H1 (cell line): ENCODE measurements at regions not wholly inside any gene's neighbourhood (a gene's known extent, or its start where the extent isn't known, plus 50 kb on each side); places are given as distances from the start of the nearest gene placed in this dataset.
A peak's percentile ranks its signal among the peaks of the same experiment; 100 is the strongest.

Source experiments
- CTCF ChIA-PET: fragments of 300-600 bp; sonication (Branson Sonifier 250); formaldehyde crosslinking; loops from one replicate; lab custom pipeline; 2021; ENCODE audit not compliant: partially characterized antibody; lab: Charles Lee
- POLR2A ChIA-PET: fragments of 300-600 bp; sonication (Branson Sonifier 250); formaldehyde crosslinking; loops from one replicate; lab custom pipeline; 2021; ENCODE audit warnings: inconsistent platforms; ENCODE audit not compliant: partially characterized antibody; lab: Charles Lee
- DNase-seq, 2 experiments: peaks; one replicate each; pipeline versions ENCODE4 v3.0.0 to v3.0.0-alpha.2; 2010 to 2022; ENCODE audit warnings: low spot score in 2 of 2, low read depth in 1 of 2, mixed read lengths in 1 of 2
- FAIRE-seq: peaks from 2 replicates; lab custom pipeline; 2011; peaks lifted over from hg19 to GRCh38; lab: Jason Lieb, UNC
- H2AFZ ChIP-seq: 2 replicates; pipeline ENCODE4 v1.8.1; 2012; ENCODE audit warnings: low read length, inconsistent platforms
- H2AK5ac ChIP-seq: 2 replicates; pipeline ENCODE4 v1.6.1; 2013; ENCODE audit warnings: low read depth, low read length
- H2BK120ac ChIP-seq: replicated peaks from 2 replicates; pipeline ENCODE3; 2013; ENCODE audit warnings: low read depth, low read length, inconsistent platforms
- H2BK12ac ChIP-seq: 2 replicates; pipeline ENCODE4 v1.6.1; 2013; ENCODE audit warnings: low read depth, low read length
- H2BK15ac ChIP-seq: 2 replicates; pipeline ENCODE4 v1.6.1; 2013; ENCODE audit warnings: low read length
- H2BK20ac ChIP-seq: 2 replicates; pipeline ENCODE4 v1.6.1; 2013; ENCODE audit warnings: low read length
- H2BK5ac ChIP-seq: 2 replicates; pipeline ENCODE4 v1.6.1; 2013; ENCODE audit warnings: low read depth, low read length
- H3K14ac ChIP-seq: 2 replicates; pipeline ENCODE4 v1.6.1; 2013; ENCODE audit warnings: inconsistent platforms; ENCODE audit not compliant: insufficient read length
- H3K18ac ChIP-seq: 2 replicates; pipeline ENCODE4 v1.6.1; 2013; ENCODE audit warnings: low read length; ENCODE audit errors: extremely low read depth
- H3K23ac ChIP-seq: 2 replicates; pipeline ENCODE4 v1.6.1; 2013; ENCODE audit warnings: inconsistent platforms; ENCODE audit not compliant: insufficient read length
- H3K23me2 ChIP-seq: 2 replicates; pipeline ENCODE4 v1.6.1; 2013; ENCODE audit warnings: low read depth, low read length
- H3K27ac ChIP-seq: 2 replicates; pipeline ENCODE4 v1.6.1; 2011; ENCODE audit warnings: low read depth, low read length, inconsistent platforms
- H3K27me3 ChIP-seq, 4 experiments: replicated peaks in 1 of 4; 1 replicate in 1 of 4; 2 replicates in 3 of 4; pipeline versions ENCODE4 v1.6.1 to v1.8.1; 2011 to 2013; ENCODE audit warnings: low read length in 3 of 4, mild to moderate bottlenecking in 3 of 4, inconsistent platforms in 2 of 4, mixed read lengths in 2 of 4, moderate library complexity in 1 of 4; ENCODE audit not compliant: control insufficient read depth in 3 of 4, insufficient read depth in 3 of 4; ENCODE audit errors: extremely low read depth in 1 of 4
- H3K36me3 ChIP-seq, 4 experiments: 2 replicates each; pipeline versions ENCODE4 v1.6.1 to v1.8.1; 2011 to 2013; ENCODE audit warnings: mild to moderate bottlenecking in 4 of 4, low read length in 3 of 4, moderate library complexity in 2 of 4, control low read depth in 1 of 4, inconsistent platforms in 1 of 4; ENCODE audit not compliant: insufficient read depth in 4 of 4, control insufficient read depth in 2 of 4
- H3K4ac ChIP-seq: replicated peaks from 2 replicates; pipeline ENCODE3; 2013; ENCODE audit warnings: low read length, low read depth, mixed read lengths, inconsistent platforms; ENCODE audit not compliant: insufficient read length
- H3K4me1 ChIP-seq, 4 experiments: replicated peaks in 1 of 4; 1 replicate in 1 of 4; 2 replicates in 3 of 4; pipeline versions ENCODE4 v1.6.1 to v1.8.1; 2011 to 2013; ENCODE audit warnings: low read length in 3 of 4, inconsistent platforms in 2 of 4, mixed read lengths in 1 of 4; ENCODE audit not compliant: insufficient read depth in 4 of 4, control insufficient read depth in 3 of 4
- H3K4me2 ChIP-seq, 2 experiments: 2 replicates each; pipeline versions ENCODE4 v1.6.1 to v1.8.1; 2011 to 2013; ENCODE audit warnings: low read depth in 2 of 2, low read length in 2 of 2, control low read depth in 1 of 2, inconsistent platforms in 1 of 2, mild to moderate bottlenecking in 1 of 2; ENCODE audit not compliant: insufficient read depth in 1 of 2
- H3K4me3 ChIP-seq, 4 experiments: fragments of 200-600, 300-600 bp in 1 of 4; sonication (generic), shearing (Covaris generic), sonication (Bioruptor Twin) in 1 of 4; 2 replicates each; pipeline versions ENCODE4 v1.5.1 to v1.8.1; 2011 to 2016; ENCODE audit warnings: low read length in 4 of 4, low read depth in 3 of 4, control low read depth in 2 of 4, inconsistent platforms in 2 of 4, mild to moderate bottlenecking in 2 of 4, mixed read lengths in 1 of 4, moderate library complexity in 1 of 4; ENCODE audit not compliant: insufficient read depth in 2 of 4; ENCODE audit errors: extremely low read depth in 1 of 4
- H3K56ac ChIP-seq: replicated peaks from 2 replicates; pipeline ENCODE3; 2013; ENCODE audit warnings: low read depth, mild to moderate bottlenecking, mixed read lengths, low read length, inconsistent platforms; ENCODE audit not compliant: insufficient read length
- H3K79me1 ChIP-seq: 2 replicates; pipeline ENCODE4 v1.6.1; 2013; ENCODE audit warnings: low read depth, low read length, control low read depth
- H3K79me2 ChIP-seq, 2 experiments: 2 replicates each; pipeline versions ENCODE4 v1.6.1 to v1.8.1; 2012 to 2013; ENCODE audit warnings: low read length in 2 of 2, mild to moderate bottlenecking in 2 of 2, inconsistent platforms in 1 of 2; ENCODE audit not compliant: insufficient read depth in 2 of 2, control insufficient read depth in 1 of 2
- H3K9ac ChIP-seq, 4 experiments: replicated peaks in 1 of 4; 1 replicate in 1 of 4; 2 replicates in 3 of 4; pipeline versions ENCODE4 v1.6.1 to v1.8.1; 2011 to 2013; ENCODE audit warnings: low read depth in 3 of 4, low read length in 3 of 4, control low read depth in 2 of 4, mild to moderate bottlenecking in 2 of 4, moderate library complexity in 2 of 4, inconsistent platforms in 1 of 4; ENCODE audit errors: extremely low read depth in 1 of 4
- H3K9me3 ChIP-seq, 2 experiments: 2 replicates each; pipeline versions ENCODE4 v1.6.1 to v1.8.1; 2012 to 2013; ENCODE audit warnings: mild to moderate bottlenecking in 2 of 2, moderate library complexity in 2 of 2, control low read depth in 1 of 2, inconsistent platforms in 1 of 2, low read depth in 1 of 2, low read length in 1 of 2, mixed read lengths in 1 of 2; ENCODE audit not compliant: insufficient read depth in 2 of 2
- H4K20me1 ChIP-seq, 2 experiments: replicated peaks in 1 of 2; 2 replicates each; pipeline versions ENCODE3 to v1.8.1; 2011 to 2013; ENCODE audit warnings: inconsistent platforms in 2 of 2, low read length in 2 of 2, mild to moderate bottlenecking in 1 of 2; ENCODE audit not compliant: insufficient read depth in 2 of 2, control insufficient read depth in 1 of 2
- H4K5ac ChIP-seq: 2 replicates; pipeline ENCODE4 v1.6.1; 2013; ENCODE audit warnings: low read length, low read depth, mixed read lengths, inconsistent platforms; ENCODE audit not compliant: insufficient read length
- H4K8ac ChIP-seq: 2 replicates; pipeline ENCODE4 v1.8.0; 2013; ENCODE audit warnings: mild to moderate bottlenecking, moderate library complexity, low read length, inconsistent platforms; ENCODE audit not compliant: insufficient read depth; ENCODE audit errors: extremely low read depth
- H4K91ac ChIP-seq: replicated peaks from 2 replicates; pipeline ENCODE3; 2013; ENCODE audit warnings: low read length, mixed read lengths, inconsistent platforms; ENCODE audit not compliant: insufficient read length
- CBX8 ChIP-seq: fragments of 300-800, 300-1000 bp; sonication (generic); IDR thresholded peaks from 2 replicates; pipeline ENCODE4 v1.7.1; 2016; ENCODE audit warnings: low read depth, low read length, borderline replicate concordance
- EGR1 ChIP-seq: IDR thresholded peaks from 2 replicates; pipeline ENCODE4 v1.6.1; 2011; ENCODE audit warnings: low read depth, low read length, borderline replicate concordance
- HDAC2 ChIP-seq, 2 experiments: fragments of 300-600 bp in 1 of 2; sonication (generic) in 1 of 2; IDR thresholded peaks; 2 replicates each; pipeline ENCODE4 v1.6.1; 2011 to 2012; ENCODE audit warnings: low read depth in 2 of 2, low read length in 2 of 2, mild to moderate bottlenecking in 2 of 2, moderate library complexity in 2 of 2, borderline replicate concordance in 1 of 2, inconsistent platforms in 1 of 2
- HDAC6 ChIP-seq: IDR thresholded peaks from one replicate; pipeline ENCODE4 v1.7.1; 2012; ENCODE audit warnings: low read depth, mild to moderate bottlenecking, inconsistent platforms, low read length, moderate library complexity
- POLR2A ChIP-seq, 2 experiments: IDR thresholded peaks; 1 replicate in 1 of 2; 2 replicates in 1 of 2; pipeline ENCODE4 v1.6.1; 2011; ENCODE audit warnings: low read depth in 2 of 2, low read length in 2 of 2, mild to moderate bottlenecking in 2 of 2; ENCODE audit errors: control extremely low read depth in 1 of 2
- POLR2AphosphoS5 ChIP-seq: IDR thresholded peaks from 2 replicates; pipeline ENCODE4 v1.6.1; 2011; ENCODE audit warnings: low read depth, low read length
- SAP30 ChIP-seq: fragments of 300-600 bp; sonication (generic); IDR thresholded peaks from 2 replicates; pipeline ENCODE4 v1.7.1; 2012; ENCODE audit warnings: low read length, moderate library complexity, mild to moderate bottlenecking, inconsistent platforms; ENCODE audit not compliant: insufficient read depth, insufficient replicate concordance
- SIN3A ChIP-seq, 2 experiments: IDR thresholded peaks in 1 of 2; conservative IDR thresholded peaks in 1 of 2; 2 replicates each; pipeline ENCODE4 v1.6.1; 2011 to 2012; ENCODE audit warnings: low read length in 2 of 2, improper control_type of control experiment in 1 of 2, low read depth in 1 of 2, mild to moderate bottlenecking in 1 of 2
- SP1 ChIP-seq: IDR thresholded peaks from 2 replicates; pipeline ENCODE4 v1.6.1; 2011; ENCODE audit warnings: low read depth, low read length
- SRF ChIP-seq: IDR thresholded peaks from 2 replicates; pipeline ENCODE4 v1.6.1; 2011; ENCODE audit warnings: mild to moderate bottlenecking, low read depth, low read length, moderate library complexity
- TAF7 ChIP-seq: optimal IDR thresholded peaks from 2 replicates; pipeline ENCODE3; 2011; ENCODE audit warnings: low read depth, mild to moderate bottlenecking, inconsistent platforms, low read length, moderate library complexity, borderline replicate concordance
- TBP ChIP-seq: IDR thresholded peaks from 2 replicates; pipeline ENCODE4 v1.6.1; 2011; ENCODE audit warnings: low read depth, low read length, improper control_type of control experiment
- TCF12 ChIP-seq: IDR thresholded peaks from 2 replicates; pipeline ENCODE4 v1.6.1; 2011; ENCODE audit warnings: low read depth, mild to moderate bottlenecking, low read length
- TEAD4 ChIP-seq: IDR thresholded peaks from 2 replicates; pipeline ENCODE4 v1.6.1; 2012; ENCODE audit warnings: low read depth, low read length, inconsistent platforms, mixed read lengths
- ZNF274 ChIP-seq: IDR thresholded peaks from 2 replicates; pipeline ENCODE4 v1.7.0; 2012; ENCODE audit warnings: low read length, borderline replicate concordance; ENCODE audit errors: extremely low read depth
- WGBS, 2 experiments: shearing (Covaris generic) in 1 of 2; methylation state at CpG; one replicate each; pipeline versions ENCODE4 v1.1.6 to v1.1.7; 2013 to 2015; ENCODE audit warnings: low lambda C conversion rate in 2 of 2, mixed read lengths in 2 of 2, inconsistent platforms in 1 of 2, low coverage in 1 of 2, missing lambda C conversion rate in 1 of 2; ENCODE audit not compliant: insufficient replicate concordance in 2 of 2, insufficient coverage in 1 of 2, insufficient read length in 1 of 2; ENCODE audit errors: extremely low coverage in 1 of 2, missing lambda C conversion rate in 1 of 2; 5-methylcytosine and 5-hydroxymethylcytosine counted together

GRCh38 chr2:38440655-38441054, 63.6 kb upstream of the ATL2 start:
- Histone ChIP-seq H2BK5ac (no peak overlapping the region), H3K27me3 (no peaks in the 10 kb centered on the region; a peak in 1 of 7 replicates), H3K27ac (no peak overlapping the region), H2AFZ (0 out of 2 replicates have a peak overlapping the region, but pooled peaks have one; percentile 16), H3K4me1 (peaks cover 4 to 23% (median 15%) of the 10 kb centered on the region in 4 experiments; a peak in 6 of 7 replicates), H3K4me3 (no peak overlapping the region), H3K9me3 (no peaks in the 10 kb centered on the region), H3K79me1 (no peaks in the 10 kb centered on the region), H2AK5ac (no peak overlapping the region), H3K4ac (no peak overlapping the region), H3K23ac (no peak overlapping the region), H3K79me2 (no peaks in the 10 kb centered on the region), H2BK12ac (no peak overlapping the region), H3K18ac (no peak overlapping the region), H3K14ac (no peak overlapping the region), H4K20me1 (no peaks in the 10 kb centered on the region), H3K36me3 (no peaks in the 10 kb centered on the region), H2BK120ac (no peak overlapping the region), H4K91ac (no peak overlapping the region), H2BK15ac (peak overlapping the region; percentile 88), H3K23me2 (no peaks in the 10 kb centered on the region), H4K8ac (no peak overlapping the region), H4K5ac (no peak overlapping the region), H2BK20ac (0 out of 2 replicates have a peak overlapping the region, but pooled peaks have one; percentile 29), H3K56ac (no peak overlapping the region), H3K9ac (no peak overlapping the region), H3K4me2 (no peak overlapping the region)
- 91% methylated on average over 5 of the region's 5 CpGs; no CpG with 5 or more reads in 1 of the 2 experiments for WGBS, 2 experiments
- DNase-seq, result no peak
- CTCF ChIA-PET, result interaction anchor here (1.0 to 1.6 kb wide), 2 partner anchors 33 to 83 kb away, joined by 3 to 4 read pairs; no protein-coding TSS in a partner anchor
- FAIRE-seq, result no peak
- POLR2A ChIA-PET, result interaction anchor here (1.2 kb wide), 1 partner anchor 10 kb away, joined by 3 read pairs; no protein-coding TSS in a partner anchor
- TF ChIP-seq TAF7 (no peak), EGR1 (no peak), TBP (no peak), SP1 (no peak), HDAC2 (IDR thresholded peaks at IDR 0.05; ENCODE audit: borderline replicate concordance in 1 of 2, low read depth in 2 of 2, low read length in 2 of 2) (no peak), POLR2A (IDR thresholded peaks at IDR 0.05; ENCODE audit: control extremely low read depth in 1 of 2, low read depth in 2 of 2, low read length in 2 of 2) (no peak), SRF (no peak), CBX8 (no peak), TCF12 (no peak), SIN3A (conservative IDR thresholded peaks at IDR 0.05 in 1 of 2, IDR thresholded peaks at IDR 0.05 in 1 of 2; ENCODE audit: low read depth in 1 of 2, low read length in 2 of 2) (no peak), TEAD4 (no peak), POLR2AphosphoS5 (no peak), SAP30 (no peak), ZNF274 (no peak), HDAC6 (no peak)
